A673 (cell line): ENCODE measurements at regions not wholly inside any gene's neighbourhood (a gene's known extent, or its start where the extent isn't known, plus 50 kb on each side); places are given as distances from the start of the nearest gene placed in this dataset.

Experiments
- BruUV-seq: library from RNA; stranded (reverse); fragments of 400-500 nt; replicated peaks from 2 replicates; lab custom pipeline; 2021; lab: Mats Ljungman, UMichigan
- CTCF ChIA-PET: fragments of 300-600 bp; sonication (Branson Sonifier 250); formaldehyde crosslinking; loops from one replicate; lab custom pipeline; 2022; ENCODE audit warnings: antibody characterized with exemption; lab: Charles Lee
- POLR2A ChIA-PET: fragments of 300-600 bp; sonication (Branson Sonifier 250); formaldehyde crosslinking; loops from one replicate; lab custom pipeline; 2022; ENCODE audit warnings: antibody characterized with exemption; ENCODE audit not compliant: low non-redundant PET; lab: Charles Lee
- DNase-seq: peaks from one replicate; pipeline ENCODE4 v3.0.0-alpha.2; 2015; ENCODE audit warnings: low spot score
- H3K27ac ChIP-seq: fragments of 200-600 bp; sonication (generic); 2 replicates; pipeline ENCODE4 v1.5.1; 2016; ENCODE audit warnings: mixed run types, low read depth, mild to moderate bottlenecking, mixed read lengths, antibody characterized with exemption, low read length; ENCODE audit not compliant: poor library complexity, severe bottlenecking
- H3K27me3 ChIP-seq: fragments of 200-600 bp; sonication (generic); replicated peaks from 2 replicates; pipeline ENCODE4 v1.6.1; 2017; ENCODE audit warnings: mixed run types, low read depth, mild to moderate bottlenecking, mixed read lengths, antibody characterized with exemption, low read length; ENCODE audit not compliant: insufficient read depth, poor library complexity
- H3K36me3 ChIP-seq: fragments of 200-600 bp; sonication (generic); 2 replicates; pipeline ENCODE4 v1.6.1; 2016; ENCODE audit warnings: mixed run types, mild to moderate bottlenecking, mixed read lengths, antibody characterized with exemption, low read length; ENCODE audit not compliant: insufficient read depth, poor library complexity, severe bottlenecking
- H3K4me1 ChIP-seq: fragments of 200-600 bp; sonication (generic); 2 replicates; pipeline ENCODE4 v1.6.1; 2017; ENCODE audit warnings: mixed run types, mild to moderate bottlenecking, mixed read lengths, antibody characterized with exemption, low read length; ENCODE audit not compliant: insufficient read depth, poor library complexity, severe bottlenecking
- H3K4me3 ChIP-seq: fragments of 200-600 bp; sonication (generic); 2 replicates; pipeline ENCODE4 v1.5.1; 2016; ENCODE audit warnings: low read depth, mixed run types, mild to moderate bottlenecking, mixed read lengths, low read length; ENCODE audit not compliant: poor library complexity, severe bottlenecking
- H3K9me3 ChIP-seq: fragments of 200-600 bp; sonication (generic); 2 replicates; pipeline ENCODE4 v1.6.1; 2016; ENCODE audit warnings: mixed run types, low read depth, mild to moderate bottlenecking, mixed read lengths, antibody characterized with exemption, low read length; ENCODE audit not compliant: poor library complexity, severe bottlenecking
- CTCF ChIP-seq: fragments of 300-800, 200-600 bp; sonication (generic); conservative IDR thresholded peaks from 2 replicates; pipeline ENCODE4 v1.5.1; 2017; ENCODE audit warnings: low read depth, mild to moderate bottlenecking, antibody characterized with exemption, low read length, moderate library complexity, mixed read lengths
- EZH2 ChIP-seq: fragments of 200-600 bp; sonication (generic); IDR thresholded peaks from 2 replicates; pipeline ENCODE4 v1.6.1; 2017; ENCODE audit warnings: borderline replicate concordance, low read depth, mild to moderate bottlenecking, mixed read lengths, antibody characterized with exemption, low read length; ENCODE audit not compliant: poor library complexity, severe bottlenecking
- intact Hi-C: fragments of 100-400 bp; cut with micrococcal nuclease; formaldehyde crosslinking; loops from one replicate; pipeline ENCODE4 v1.10.0; 2022; ENCODE audit not compliant: unreplicated experiment

- BruUV-seq = no TSS peak
- Histone ChIP-seq H3K27ac (no peak overlapping the region), H3K4me3 (no peak overlapping the region), H3K36me3 (no peaks in the 10 kb centered on the region), H3K4me1 (no peaks in the 10 kb centered on the region), H3K9me3 (no peaks in the 10 kb centered on the region), H3K27me3 (no peaks in the 10 kb centered on the region)
- TF ChIP-seq EZH2 = no peak
- TF ChIP-seq CTCF = no peak
- DNase-seq = no peak
- POLR2A ChIA-PET = no interaction called here
- CTCF ChIA-PET = no interaction called here
- intact Hi-C loops = no loop called here
These were observed 383.4 kb downstream of the ANKRD50 start for GRCh38 chr4:124329134-124329533.

- H3K36me3 ChIP-seq = no peaks in the 10 kb centered on the region
- ChIA-PET POLR2A (no interaction called here), CTCF (no interaction called here)
- H3K9me3 ChIP-seq = no peaks in the 10 kb centered on the region
- peaks cover 4% of the 10 kb centered on the region for H3K4me1 ChIP-seq
- no peak for TF ChIP-seq CTCF
- no peak for TF ChIP-seq EZH2
- H3K4me3 ChIP-seq = no peak overlapping the region
- BruUV-seq = no TSS peak
- no peaks in the 10 kb centered on the region for H3K27me3 ChIP-seq
- intact Hi-C loops = no loop called here
- DNase-seq = no peak
- no peak overlapping the region for H3K27ac ChIP-seq
These were observed 382.5 kb downstream of the ANKRD50 start for GRCh38 chr4:124330045-124330444.

GRCh38 chr4:124331781-124332180 is 380.8 kb downstream of the ANKRD50 start:
- CTCF ChIA-PET = no interaction called here
- no peak for DNase-seq
- POLR2A ChIA-PET = no interaction called here

More at GRCh38 chr4:124331781-124332180, 380.8 kb downstream of the ANKRD50 start:
- peaks cover 4% of the 10 kb centered on the region for H3K4me1 ChIP-seq
- BruUV-seq = no TSS peak
- no peak overlapping the region for H3K4me3 ChIP-seq
- no peaks in the 10 kb centered on the region for H3K36me3 ChIP-seq
- H3K27me3 ChIP-seq = no peaks in the 10 kb centered on the region
- no peak for TF ChIP-seq EZH2
- TF ChIP-seq CTCF = no peak
- intact Hi-C loops = no loop called here
- H3K27ac ChIP-seq = no peak overlapping the region
- no peaks in the 10 kb centered on the region for H3K9me3 ChIP-seq
